Stomach (tissue), 4 donors: ENCODE measurements at regions not wholly inside any gene's neighbourhood (a gene's known extent, or its start where the extent isn't known, plus 50 kb on each side); places are given as distances from the start of the nearest gene placed in this dataset.

Experiments used
- CTCF ChIP-seq, 7 experiments: fragments of 450-650 bp in 4 of 7; fragments of 200-600 bp in 3 of 7; sonication (generic) in 3 of 7; IDR thresholded peaks; one replicate each; pipeline ENCODE4 v1.5.1; 2016 to 2019; ENCODE audit warnings: antibody characterized with exemption in 7 of 7, control low read depth in 2 of 7, mild to moderate bottlenecking in 1 of 7
- POLR2A ChIP-seq, 4 donors: fragments of 450-650 bp; IDR thresholded peaks; one replicate each; pipeline ENCODE4 v1.6.1; 2016; ENCODE audit warnings: antibody characterized with exemption in 4 of 4, control low read depth in 2 of 4, mild to moderate bottlenecking in 1 of 4, moderate library complexity in 1 of 4

GRCh38 chr1:232493869-232494268, 136.1 kb downstream of the SIPA1L2 start:
- TF ChIP-seq CTCF (IDR thresholded peaks at IDR 0.05) (no peak), POLR2A (IDR thresholded peaks at IDR 0.05) (no peak)
